ENCODE measurements at regions not wholly inside any gene's neighbourhood (a gene's known extent, or its start where the extent isn't known, plus 50 kb on each side); places are given as distances from the start of the nearest gene placed in this dataset.

GRCh38 chr14:25111061-25111601, 61.2 kb upstream of the STXBP6 start:
- peak overlapping the region; percentile 48 for H3K27ac ChIP-seq
- DNase-seq (ENCODE audit: low read depth, low spot score) = peak; percentile 66

GRCh38 chr14:25110106-25110505, 60.2 kb upstream of the STXBP6 start:
- H3K27ac ChIP-seq = no peak overlapping the region
- DNase-seq (ENCODE audit: low read depth, low spot score) = no peak

DNA sequence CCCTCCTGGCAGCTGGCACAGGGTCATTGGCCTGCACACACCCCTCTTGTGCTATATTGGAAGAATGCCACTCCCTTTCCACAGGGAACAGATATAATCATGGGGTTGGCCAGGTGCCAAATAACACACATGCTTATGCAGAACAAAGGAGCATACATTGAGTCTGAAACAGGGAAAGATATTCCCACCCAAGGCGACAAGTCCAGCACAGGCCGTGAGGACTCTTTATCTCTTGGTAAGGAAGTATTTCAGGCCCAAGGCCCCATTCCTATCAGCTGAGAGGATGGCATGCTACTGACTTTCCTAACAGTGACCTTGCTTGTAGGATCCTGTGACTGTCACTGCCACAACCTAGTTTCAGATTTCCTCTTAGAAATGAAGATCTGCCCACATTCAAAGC, 59.0 kb upstream of the STXBP6 start:
- no peak for DNase-seq (ENCODE audit: low read depth, low spot score)
- H3K27ac ChIP-seq = no peak overlapping the region

GRCh38 chr14:25108291-25108690, 58.3 kb upstream of the STXBP6 start:
- no peak overlapping the region for H3K27ac ChIP-seq
- DNase-seq (ENCODE audit: low read depth, low spot score) = no peak

- H3K27ac ChIP-seq = no peak overlapping the region
- DNase-seq (ENCODE audit: low read depth, low spot score) = no peak
Observed at GRCh38 chr14:25103820-25104219, 53.9 kb upstream of the STXBP6 start.

GRCh38 chr14:25103271-25103670, 53.3 kb upstream of the STXBP6 start:
- no peak overlapping the region for H3K27ac ChIP-seq
- DNase-seq (ENCODE audit: low read depth, low spot score) = no peak

- no peak overlapping the region for H3K27ac ChIP-seq
- DNase-seq (ENCODE audit: low read depth, low spot score) = no peak
Observed at GRCh38 chr14:25102788-25103187, 52.8 kb upstream of the STXBP6 start.

- H3K27ac ChIP-seq = no peak overlapping the region
- DNase-seq (ENCODE audit: low read depth, low spot score) = no peak
Observed at GRCh38 chr14:25101276-25101675, 51.3 kb upstream of the STXBP6 start.
